ENCODE measurements at regions not wholly inside any gene's neighbourhood (a gene's known extent, or its start where the extent isn't known, plus 50 kb on each side); places are given as distances from the start of the nearest gene placed in this dataset.

DNA sequence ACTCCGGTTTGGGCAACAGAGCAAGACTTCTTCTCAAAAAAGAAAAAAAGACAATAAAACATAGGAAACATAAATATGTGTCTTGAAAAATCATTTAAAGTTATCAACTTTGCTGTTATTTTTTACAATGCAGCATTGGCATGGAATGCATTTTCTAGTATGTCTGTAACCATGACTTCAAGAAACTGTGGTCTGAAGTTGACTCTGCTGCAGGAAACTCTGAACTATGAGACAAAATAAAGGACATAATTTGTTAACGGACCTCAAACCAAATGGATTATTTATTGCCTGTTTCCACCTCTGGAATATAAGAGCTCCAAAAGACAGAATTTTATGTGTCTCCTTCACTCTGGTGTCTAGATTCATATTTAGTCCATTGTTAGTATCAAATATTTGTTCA, 79.1 kb downstream of the TRIB2 start:
- no peak overlapping the region for H3K9ac ChIP-seq
- no peak overlapping the region for H3K4me2 ChIP-seq (ENCODE audit: low read length)
- TF ChIP-seq, protein P1, sequence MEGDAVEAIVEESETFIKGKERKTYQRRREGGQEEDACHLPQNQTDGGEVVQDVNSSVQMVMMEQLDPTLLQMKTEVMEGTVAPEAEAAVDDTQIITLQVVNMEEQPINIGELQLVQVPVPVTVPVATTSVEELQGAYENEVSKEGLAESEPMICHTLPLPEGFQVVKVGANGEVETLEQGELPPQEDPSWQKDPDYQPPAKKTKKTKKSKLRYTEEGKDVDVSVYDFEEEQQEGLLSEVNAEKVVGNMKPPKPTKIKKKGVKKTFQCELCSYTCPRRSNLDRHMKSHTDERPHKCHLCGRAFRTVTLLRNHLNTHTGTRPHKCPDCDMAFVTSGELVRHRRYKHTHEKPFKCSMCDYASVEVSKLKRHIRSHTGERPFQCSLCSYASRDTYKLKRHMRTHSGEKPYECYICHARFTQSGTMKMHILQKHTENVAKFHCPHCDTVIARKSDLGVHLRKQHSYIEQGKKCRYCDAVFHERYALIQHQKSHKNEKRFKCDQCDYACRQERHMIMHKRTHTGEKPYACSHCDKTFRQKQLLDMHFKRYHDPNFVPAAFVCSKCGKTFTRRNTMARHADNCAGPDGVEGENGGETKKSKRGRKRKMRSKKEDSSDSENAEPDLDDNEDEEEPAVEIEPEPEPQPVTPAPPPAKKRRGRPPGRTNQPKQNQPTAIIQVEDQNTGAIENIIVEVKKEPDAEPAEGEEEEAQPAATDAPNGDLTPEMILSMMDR (IDR thresholded peaks at IDR 0.05), result no peak
- H3K9me3 ChIP-seq (ENCODE audit: control insufficient read depth, low read length), result no peaks in the 10 kb centered on the region
- no peaks in the 10 kb centered on the region for H3K4me1 ChIP-seq
- no peak overlapping the region for H3K27ac ChIP-seq
- H3K4me3 ChIP-seq (ENCODE audit: low read depth, low read length), result no peak overlapping the region
- no peaks in the 10 kb centered on the region for H3K36me3 ChIP-seq (ENCODE audit: control insufficient read depth, insufficient read depth, low read length)
- H2AFZ ChIP-seq, result no peak overlapping the region
- no peaks in the 10 kb centered on the region for H3K79me2 ChIP-seq
- H3K27me3 ChIP-seq (ENCODE audit: control insufficient read depth, insufficient read depth, low read length), result no peaks in the 10 kb centered on the region

- no peak overlapping the region for H3K9ac ChIP-seq
- no peaks in the 10 kb centered on the region for H3K4me1 ChIP-seq
- H3K79me2 ChIP-seq, result no peaks in the 10 kb centered on the region
- no peaks in the 10 kb centered on the region for H3K36me3 ChIP-seq (ENCODE audit: control insufficient read depth, insufficient read depth, low read length)
- H2AFZ ChIP-seq, result no peak overlapping the region
- H3K4me3 ChIP-seq (ENCODE audit: low read depth, low read length), result no peak overlapping the region
- no peaks in the 10 kb centered on the region for H3K9me3 ChIP-seq (ENCODE audit: control insufficient read depth, low read length)
- H3K4me2 ChIP-seq (ENCODE audit: low read length), result no peak overlapping the region
- TF ChIP-seq, protein P1 (IDR thresholded peaks at IDR 0.05), result no peak
- no peaks in the 10 kb centered on the region for H3K27me3 ChIP-seq (ENCODE audit: control insufficient read depth, insufficient read depth, low read length)
- H3K27ac ChIP-seq, result no peak overlapping the region
These were observed 79.9 kb downstream of the TRIB2 start for GRCh38 chr2:12796657-12797056.

- Histone ChIP-seq H2AFZ (no peak overlapping the region), H3K9me3 (ENCODE audit: control insufficient read depth, low read length) (no peaks in the 10 kb centered on the region), H3K36me3 (ENCODE audit: control insufficient read depth, insufficient read depth, low read length) (no peaks in the 10 kb centered on the region), H3K27ac (peak overlapping the region; percentile 9), H3K4me1 (no peaks in the 10 kb centered on the region), H3K9ac (no peak overlapping the region), H3K4me3 (ENCODE audit: low read depth, low read length) (no peak overlapping the region), H3K27me3 (ENCODE audit: control insufficient read depth, insufficient read depth, low read length) (no peaks in the 10 kb centered on the region), H3K79me2 (no peaks in the 10 kb centered on the region), H3K4me2 (ENCODE audit: low read length) (no peak overlapping the region)
- TF ChIP-seq, protein P1 (IDR thresholded peaks at IDR 0.05), result no peak
These were observed 81.1 kb downstream of the TRIB2 start for GRCh38 chr2:12797815-12798214.

GRCh38 chr2:12803607-12804006, 86.9 kb downstream of the TRIB2 start:
- TF ChIP-seq, protein P1 (IDR thresholded peaks at IDR 0.05), result no peak

GRCh38 chr2:12804091-12804856, 87.5 kb downstream of the TRIB2 start:
- Histone ChIP-seq H3K79me2 (no peaks in the 10 kb centered on the region), H3K36me3 (ENCODE audit: control insufficient read depth, insufficient read depth, low read length) (no peaks in the 10 kb centered on the region), H3K27ac (no peak overlapping the region), H3K4me3 (ENCODE audit: low read depth, low read length) (no peak overlapping the region), H3K4me1 (no peaks in the 10 kb centered on the region), H2AFZ (no peak overlapping the region), H3K27me3 (ENCODE audit: control insufficient read depth, insufficient read depth, low read length) (no peaks in the 10 kb centered on the region), H3K9me3 (ENCODE audit: control insufficient read depth, low read length) (no peaks in the 10 kb centered on the region), H3K4me2 (ENCODE audit: low read length) (no peak overlapping the region), H3K9ac (no peak overlapping the region)
- TF ChIP-seq, protein P1 (IDR thresholded peaks at IDR 0.05), result no peak

More at GRCh38 chr2:12803607-12804006, 86.9 kb downstream of the TRIB2 start:
- H3K36me3 ChIP-seq (ENCODE audit: control insufficient read depth, insufficient read depth, low read length), result no peaks in the 10 kb centered on the region
- H3K4me1 ChIP-seq, result no peaks in the 10 kb centered on the region
- H3K27ac ChIP-seq, result no peak overlapping the region
- H3K4me2 ChIP-seq (ENCODE audit: low read length), result no peak overlapping the region
- no peaks in the 10 kb centered on the region for H3K79me2 ChIP-seq
- no peak overlapping the region for H3K4me3 ChIP-seq (ENCODE audit: low read depth, low read length)
- no peak overlapping the region for H3K9ac ChIP-seq
- no peak overlapping the region for H2AFZ ChIP-seq
- no peaks in the 10 kb centered on the region for H3K27me3 ChIP-seq (ENCODE audit: control insufficient read depth, insufficient read depth, low read length)
- H3K9me3 ChIP-seq (ENCODE audit: control insufficient read depth, low read length), result no peaks in the 10 kb centered on the region

All from parathyroid adenoma (tissue), 2 donors.